Head of caudate nucleus (tissue), 42 donors: ENCODE measurements at regions not wholly inside any gene's neighbourhood (a gene's known extent, or its start where the extent isn't known, plus 50 kb on each side); places are given as distances from the start of the nearest gene placed in this dataset.

ENCODE experiments used
- DNase-seq, 42 donors: peaks; one replicate each; pipeline versions ENCODE4 v3.0.0 to v3.0.0-alpha.2; 2020 to 2021; ENCODE audit warnings: mixed read lengths in 7 of 42
- intact Hi-C: fragments of 100-400 bp; cut with DNase I; formaldehyde crosslinking; loops from one replicate; pipeline ENCODE4 v1.15.0; 2022

DNA sequence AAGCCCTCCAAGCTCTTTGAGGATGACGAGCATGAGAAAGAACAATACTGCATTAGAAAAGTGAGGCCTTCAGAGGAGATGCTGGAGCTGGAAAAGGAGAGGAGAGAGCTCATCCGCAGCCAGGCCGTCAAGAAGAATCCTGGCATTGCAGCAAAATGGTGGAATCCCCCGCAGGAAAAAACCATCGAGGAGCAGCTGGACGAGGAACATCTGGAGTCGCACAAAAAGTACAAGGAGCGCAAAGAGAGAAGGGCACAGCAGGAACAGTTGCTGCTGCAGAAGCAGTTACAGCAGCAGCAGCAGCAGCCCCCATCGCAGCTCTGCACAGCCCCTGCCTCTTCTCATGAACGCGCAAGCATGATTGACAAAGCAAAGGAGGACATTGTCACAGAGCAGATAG is 71.2 kb downstream of the C9orf152 start:
- DNase-seq = no peak
- intact Hi-C loops = no loop called here

DNA sequence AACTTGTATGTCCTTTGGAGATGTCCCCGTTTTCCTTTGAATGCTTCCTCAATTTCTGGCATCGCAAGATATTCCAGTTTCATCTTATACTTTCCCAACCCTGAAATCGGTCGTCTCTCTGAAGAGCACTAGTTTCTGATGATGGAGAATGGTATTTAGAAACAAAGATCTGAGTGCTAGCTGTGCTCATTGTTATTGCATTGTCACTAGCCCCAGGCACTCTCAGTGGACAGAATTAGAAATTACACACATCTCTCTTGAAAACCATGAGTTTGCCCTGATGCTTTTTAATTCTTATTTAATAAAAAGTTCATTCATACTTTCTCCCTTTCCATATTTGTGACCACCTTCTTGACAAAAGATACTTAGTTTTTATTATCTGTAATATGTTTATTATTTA is 67.7 kb downstream of the C9orf152 start:
- intact Hi-C loops = no loop called here

DNA sequence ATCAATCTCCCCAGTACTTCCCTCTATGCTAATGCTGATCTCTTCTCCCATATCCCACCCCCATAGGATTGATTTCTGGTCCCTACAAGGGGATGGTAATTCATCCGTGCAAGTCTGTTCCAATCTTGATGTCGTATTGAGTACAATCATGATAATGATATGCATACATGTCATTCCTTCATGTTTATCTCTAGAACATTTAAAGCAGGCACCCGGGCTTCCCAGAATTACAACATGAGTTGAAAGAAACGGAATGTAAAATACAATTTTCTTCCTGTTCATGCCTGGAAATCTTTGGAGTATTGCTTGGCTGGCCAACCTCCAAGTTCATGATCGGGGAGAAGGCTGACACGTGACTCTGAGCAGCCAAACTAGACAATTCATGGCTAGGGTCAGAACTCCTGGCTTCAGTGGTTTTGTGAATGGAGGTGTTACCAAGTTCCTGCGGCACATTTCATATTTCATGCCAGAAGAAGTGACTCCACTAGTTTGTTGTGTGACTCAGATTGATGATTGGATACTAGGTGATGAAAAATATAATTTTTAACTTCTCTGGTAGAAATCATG is 66.6 kb downstream of the C9orf152 start:
- DNase-seq = peak in 2 of 42 donors; percentile 8 to 34
- intact Hi-C loops = no loop called here

More for the DNA sequence above, 67.7 kb downstream of the C9orf152 start:
- DNase-seq = no peak

DNA sequence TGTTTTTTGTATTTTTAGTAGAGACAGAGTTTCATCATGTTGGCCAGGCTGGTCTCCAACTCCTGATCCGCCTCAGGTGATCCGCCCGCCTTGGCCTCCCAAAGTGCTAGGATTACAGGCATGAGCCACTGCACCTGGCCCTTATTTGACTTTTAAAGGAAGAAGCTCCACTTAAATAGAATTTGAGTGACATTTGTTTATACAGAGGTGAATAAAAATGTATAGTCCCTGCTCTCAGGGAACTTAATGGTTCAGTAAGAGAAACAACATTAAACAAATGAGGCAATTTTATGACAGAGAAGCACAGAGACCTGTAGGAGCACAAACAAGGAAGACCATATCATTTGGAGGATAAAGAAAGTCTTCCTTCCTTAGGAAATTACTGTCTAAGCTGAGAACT is 65.7 kb downstream of the C9orf152 start:
- DNase-seq = peak in 1 of 42 donors; percentile 7
- intact Hi-C loops = no loop called here

DNA sequence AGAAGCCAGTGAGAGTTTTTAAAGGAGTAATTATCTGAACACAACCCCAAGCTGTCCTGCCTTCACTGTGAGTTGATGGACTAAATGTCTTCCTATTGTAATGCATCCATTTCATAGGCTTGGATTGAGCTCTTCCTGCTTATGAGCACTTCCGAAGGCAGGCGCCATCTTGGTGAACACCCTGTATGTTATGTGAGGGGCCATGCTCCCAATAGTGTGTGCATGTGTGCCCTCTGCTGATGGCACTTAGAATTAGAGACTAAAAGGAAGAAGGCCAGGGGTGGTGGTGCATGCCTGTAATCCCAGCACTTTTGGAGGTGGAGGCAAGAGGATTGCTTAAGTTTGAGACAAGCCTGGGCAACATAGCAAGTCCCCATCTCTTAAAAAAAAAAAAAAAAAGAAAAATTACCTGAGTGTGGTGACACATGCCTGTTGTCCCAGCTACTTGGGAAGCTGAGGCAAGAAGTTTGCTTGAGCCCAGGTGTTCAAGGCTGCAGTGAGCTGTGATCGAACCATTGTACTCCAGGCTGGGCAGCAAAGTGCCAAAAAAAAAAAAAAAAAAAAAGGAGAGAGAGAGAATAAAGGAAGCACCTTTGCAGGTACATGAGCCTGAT is 65.0 kb downstream of the C9orf152 start:
- DNase-seq = peak in 4 of 42 donors; percentile 16 to 36 (median 28)
- intact Hi-C loops = no loop called here

DNA sequence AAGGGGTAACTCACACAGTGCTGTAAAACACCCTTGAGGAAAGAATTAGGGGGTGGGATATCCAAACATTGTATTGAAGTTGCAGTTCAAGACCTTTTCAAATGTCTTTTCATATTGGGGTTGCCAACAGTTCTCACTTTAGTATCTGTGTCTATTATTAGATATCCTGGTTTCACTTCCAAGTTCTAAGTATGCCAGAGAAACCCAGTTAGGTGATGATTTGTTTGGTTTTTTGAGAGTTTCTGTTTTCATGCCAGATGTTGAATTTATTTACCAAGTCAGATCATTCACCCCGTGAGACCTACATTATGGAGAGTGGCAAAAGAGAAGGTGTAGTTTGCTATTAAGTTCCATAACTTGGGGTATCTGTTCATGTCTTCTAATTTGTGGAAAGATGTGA is 64.5 kb downstream of the C9orf152 start:
- intact Hi-C loops = no loop called here
- no peak for DNase-seq

DNA sequence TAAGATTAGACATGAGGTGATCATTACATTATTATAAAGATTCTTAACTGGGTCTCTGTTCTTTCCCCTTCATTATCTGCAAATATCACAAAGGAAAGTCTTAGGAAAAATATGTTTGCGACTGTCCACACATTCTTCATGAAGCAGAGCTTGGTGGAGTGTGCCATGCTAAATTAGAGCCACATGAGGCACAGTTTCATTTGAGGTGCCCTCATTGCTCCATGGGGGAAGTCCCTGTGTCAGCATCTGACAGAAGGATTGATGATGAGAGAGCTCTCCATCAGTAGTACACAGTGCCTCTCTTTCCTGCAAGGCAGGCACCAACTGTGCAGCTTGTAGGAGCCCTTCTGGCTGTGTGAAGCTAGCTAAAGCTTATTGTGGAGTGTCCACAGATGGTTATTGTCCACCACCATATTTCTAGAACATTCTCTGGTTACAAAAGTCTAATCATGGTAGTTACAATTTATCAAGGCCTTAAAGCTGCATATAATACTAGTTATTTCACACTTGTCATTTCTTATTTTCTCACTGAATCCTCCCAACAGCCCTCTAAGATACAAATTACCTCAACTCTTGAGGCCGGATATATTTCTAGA is 63.9 kb downstream of the C9orf152 start:
- intact Hi-C loops = no loop called here

DNA sequence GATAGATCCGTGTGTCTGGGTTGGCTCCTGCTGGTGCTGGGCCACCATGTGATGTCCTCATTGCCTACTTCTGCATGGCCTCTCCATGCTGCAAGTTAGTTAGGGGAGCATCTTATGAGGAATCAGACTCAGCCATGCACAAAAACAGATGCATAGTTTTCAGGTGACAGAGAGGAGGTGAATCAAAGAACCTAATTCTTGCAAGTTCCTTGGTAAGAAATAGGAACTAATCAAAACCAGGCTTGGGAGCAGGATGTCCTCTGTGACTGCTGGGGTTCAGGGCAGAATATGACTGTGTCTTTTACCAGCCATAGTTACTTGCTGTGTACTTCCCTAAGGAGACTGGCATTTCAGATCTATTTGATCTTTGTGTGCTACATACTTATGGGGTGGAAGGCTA is 61.6 kb downstream of the C9orf152 start:
- peak in 1 of 42 donors; percentile 18 for DNase-seq
- intact Hi-C loops = no loop called here

More for the DNA sequence above, 63.9 kb downstream of the C9orf152 start:
- peak in 1 of 42 donors; percentile 6 for DNase-seq

DNA sequence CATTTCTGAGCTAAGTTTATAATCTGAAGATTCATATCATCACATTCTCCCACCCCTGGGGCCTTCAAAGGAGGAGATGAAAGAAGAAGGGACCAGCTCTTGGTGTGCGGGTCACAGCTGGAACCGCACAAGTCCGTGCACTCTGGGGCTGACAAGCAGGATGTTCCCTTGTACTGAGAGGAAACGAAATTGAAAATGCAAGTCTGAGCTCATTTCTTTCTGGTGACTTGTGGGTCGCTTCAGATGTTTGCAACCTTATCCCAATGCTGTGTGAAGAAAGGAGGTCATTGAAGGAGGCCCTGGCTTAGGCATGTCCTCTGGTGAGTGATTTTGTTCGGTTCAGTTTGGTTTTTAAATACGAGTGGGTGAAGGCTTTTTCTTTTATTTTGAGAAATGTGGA is 59.6 kb downstream of the C9orf152 start:
- intact Hi-C loops = no loop called here
- DNase-seq = peak in 3 of 42 donors; percentile 29 to 44 (median 38)

DNA sequence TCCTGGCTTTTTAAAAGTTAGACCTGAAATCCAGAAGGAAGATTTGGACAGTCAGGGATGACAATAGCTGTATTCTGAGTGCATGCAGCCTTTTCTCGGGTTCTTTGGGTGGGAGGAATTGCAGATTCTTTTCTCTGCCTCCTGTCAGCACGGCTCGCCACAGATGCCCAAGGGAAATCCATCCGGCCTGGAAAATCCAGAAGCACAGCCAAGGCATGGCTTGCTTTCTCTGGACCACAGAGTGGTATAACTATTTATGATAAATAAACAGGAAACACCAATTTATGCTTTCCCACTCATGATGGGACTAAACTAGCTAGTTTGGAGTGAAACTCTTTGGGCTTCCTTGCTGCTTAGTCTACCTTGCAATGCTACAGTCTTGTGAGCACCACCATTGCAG is 59.1 kb downstream of the C9orf152 start:
- intact Hi-C loops = no loop called here

More for the DNA sequence above, 59.1 kb downstream of the C9orf152 start:
- peak in 2 of 42 donors; percentile 14 to 35 for DNase-seq
